Keratinocyte (primary cell): ENCODE measurements at regions not wholly inside any gene's neighbourhood (a gene's known extent, or its start where the extent isn't known, plus 50 kb on each side); places are given as distances from the start of the nearest gene placed in this dataset.
A peak's percentile ranks its signal among the peaks of the same experiment; 100 is the strongest.

ENCODE experiments used
- EZH2 ChIP-seq: IDR thresholded peaks from one replicate; pipeline ENCODE4 v1.6.1; 2012; ENCODE audit warnings: inconsistent platforms, mild to moderate bottlenecking, low read length, moderate library complexity
- TF ChIP-seq, protein P1 (sequence below), 3 experiments: IDR thresholded peaks in 1 of 3; conservative IDR thresholded peaks in 1 of 3; optimal IDR thresholded peaks in 1 of 3; 2 replicates in 2 of 3; 3 replicates in 1 of 3; pipeline versions ENCODE3 to v1.5.1; 2011; ENCODE audit warnings: low read length in 3 of 3, mild to moderate bottlenecking in 3 of 3, moderate library complexity in 2 of 3, control low read depth in 1 of 3, inconsistent platforms in 1 of 3; ENCODE audit not compliant: insufficient read depth in 2 of 3; ENCODE audit errors: extremely low read depth in 1 of 3

DNA sequence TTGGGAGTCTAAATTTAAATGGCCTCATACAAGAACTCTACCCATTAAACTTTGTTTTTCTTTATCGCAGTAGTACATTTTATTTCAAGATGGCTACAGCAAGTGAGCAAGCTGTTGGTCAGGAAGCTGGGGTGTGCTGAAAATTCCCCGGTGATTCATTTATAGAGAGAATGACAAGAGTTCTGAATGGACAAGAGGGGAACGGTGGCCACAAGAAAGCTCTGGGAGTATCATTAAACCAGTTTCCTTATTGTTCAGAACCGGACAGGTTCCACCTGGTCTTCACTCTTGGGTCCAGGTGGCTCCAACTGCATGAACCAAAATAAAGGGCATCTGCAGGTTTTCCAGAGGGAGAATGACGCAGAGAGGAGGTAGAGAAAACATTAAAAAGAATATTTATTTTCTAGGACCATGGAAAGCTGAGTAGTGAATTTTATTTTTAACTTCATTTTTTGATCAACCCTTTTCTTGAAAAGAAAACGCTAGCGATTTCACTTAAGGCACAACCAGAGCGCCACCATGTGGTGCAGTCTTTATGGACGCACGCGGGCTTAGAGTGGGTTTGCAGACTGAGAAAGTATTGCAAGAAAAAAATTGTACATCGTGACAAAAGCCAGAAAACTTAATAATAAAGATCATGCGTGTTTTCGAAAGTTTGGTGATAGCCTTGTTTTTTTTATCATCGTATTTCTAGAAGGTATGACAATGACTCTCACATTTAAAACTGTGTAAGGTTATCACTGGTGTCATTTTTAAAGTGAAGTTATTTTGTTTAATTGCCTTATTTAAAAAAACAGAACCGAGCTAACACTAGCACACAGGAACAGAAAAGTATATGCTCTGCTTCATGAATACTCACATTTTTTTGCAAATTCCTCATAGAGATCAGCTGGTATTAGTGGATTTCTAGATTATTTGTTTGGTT lies 97.9 kb upstream of the NOL4 start:
- TF ChIP-seq, protein P1, sequence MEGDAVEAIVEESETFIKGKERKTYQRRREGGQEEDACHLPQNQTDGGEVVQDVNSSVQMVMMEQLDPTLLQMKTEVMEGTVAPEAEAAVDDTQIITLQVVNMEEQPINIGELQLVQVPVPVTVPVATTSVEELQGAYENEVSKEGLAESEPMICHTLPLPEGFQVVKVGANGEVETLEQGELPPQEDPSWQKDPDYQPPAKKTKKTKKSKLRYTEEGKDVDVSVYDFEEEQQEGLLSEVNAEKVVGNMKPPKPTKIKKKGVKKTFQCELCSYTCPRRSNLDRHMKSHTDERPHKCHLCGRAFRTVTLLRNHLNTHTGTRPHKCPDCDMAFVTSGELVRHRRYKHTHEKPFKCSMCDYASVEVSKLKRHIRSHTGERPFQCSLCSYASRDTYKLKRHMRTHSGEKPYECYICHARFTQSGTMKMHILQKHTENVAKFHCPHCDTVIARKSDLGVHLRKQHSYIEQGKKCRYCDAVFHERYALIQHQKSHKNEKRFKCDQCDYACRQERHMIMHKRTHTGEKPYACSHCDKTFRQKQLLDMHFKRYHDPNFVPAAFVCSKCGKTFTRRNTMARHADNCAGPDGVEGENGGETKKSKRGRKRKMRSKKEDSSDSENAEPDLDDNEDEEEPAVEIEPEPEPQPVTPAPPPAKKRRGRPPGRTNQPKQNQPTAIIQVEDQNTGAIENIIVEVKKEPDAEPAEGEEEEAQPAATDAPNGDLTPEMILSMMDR (optimal IDR thresholded peaks at IDR 0.05 in 1 of 3, IDR thresholded peaks at IDR 0.05 in 1 of 3, conservative IDR thresholded peaks at IDR 0.05 in 1 of 3; ENCODE audit: extremely low read depth in 1 of 3, insufficient read depth in 2 of 3, low read length in 3 of 3), result peak; percentile 51 to 62 (median 56)
- no peak for TF ChIP-seq EZH2
